NCI-H146 treated with DMSO at 0.1 percent for 48 hours (cell line): ENCODE measurements at regions not wholly inside any gene's neighbourhood (a gene's known extent, or its start where the extent isn't known, plus 50 kb on each side); places are given as distances from the start of the nearest gene placed in this dataset.

Experiments used
- DNase-seq: peaks from one replicate; lab custom pipeline; 2025; ENCODE audit not compliant: unreplicated experiment; lab: John Stamatoyannopoulos, UW

- DNase-seq: no peak
These were observed 216.9 kb downstream of the HAUS1 start for GRCh38 chr18:46320928-46321711.

GRCh38 chr18:46321955-46322354, 217.8 kb downstream of the HAUS1 start:
- no peak for DNase-seq

GRCh38 chr18:46322411-46322891, 218.3 kb downstream of the HAUS1 start:
- DNase-seq: no peak

GRCh38 chr18:46322941-46323340, 218.8 kb downstream of the HAUS1 start:
- DNase-seq: no peak

- peak; percentile 37 for DNase-seq
These were observed 220.1 kb downstream of the HAUS1 start for GRCh38 chr18:46324087-46324955.

GRCh38 chr18:46325895-46326294, 221.7 kb downstream of the HAUS1 start:
- no peak for DNase-seq

- no peak for DNase-seq
These were observed 225.6 kb downstream of the HAUS1 start for GRCh38 chr18:46329736-46330246.

GRCh38 chr18:46331316-46331715, 227.1 kb downstream of the HAUS1 start:
- no peak for DNase-seq

- no peak for DNase-seq
These were observed 228.2 kb downstream of the HAUS1 start for GRCh38 chr18:46332286-46332801.

GRCh38 chr18:46332921-46333341, 228.7 kb downstream of the HAUS1 start:
- DNase-seq: peak; percentile 52

GRCh38 chr18:46333431-46334135, 229.4 kb downstream of the HAUS1 start:
- peak; percentile 75 for DNase-seq

- peak; percentile 46 for DNase-seq
These were observed 230.7 kb downstream of the HAUS1 start for GRCh38 chr18:46334868-46335281.

- DNase-seq: no peak
These were observed 231.4 kb downstream of the HAUS1 start for GRCh38 chr18:46335534-46336101.

GRCh38 chr18:46336278-46337111, 232.3 kb downstream of the HAUS1 start:
- no peak for DNase-seq

- DNase-seq: no peak
These were observed 233.1 kb downstream of the HAUS1 start for GRCh38 chr18:46337271-46337670.

- peak; percentile 6 for DNase-seq
These were observed 234.0 kb downstream of the HAUS1 start for GRCh38 chr18:46338205-46338604.

- no peak for DNase-seq
These were observed 234.6 kb downstream of the HAUS1 start for GRCh38 chr18:46338766-46339165.

GRCh38 chr18:46340716-46341115, 236.5 kb downstream of the HAUS1 start:
- DNase-seq: no peak

GRCh38 chr18:46341986-46342525, 237.9 kb downstream of the HAUS1 start:
- no peak for DNase-seq
